ENCODE measurements at regions not wholly inside any gene's neighbourhood (a gene's known extent, or its start where the extent isn't known, plus 50 kb on each side); places are given as distances from the start of the nearest gene placed in this dataset.

DNA sequence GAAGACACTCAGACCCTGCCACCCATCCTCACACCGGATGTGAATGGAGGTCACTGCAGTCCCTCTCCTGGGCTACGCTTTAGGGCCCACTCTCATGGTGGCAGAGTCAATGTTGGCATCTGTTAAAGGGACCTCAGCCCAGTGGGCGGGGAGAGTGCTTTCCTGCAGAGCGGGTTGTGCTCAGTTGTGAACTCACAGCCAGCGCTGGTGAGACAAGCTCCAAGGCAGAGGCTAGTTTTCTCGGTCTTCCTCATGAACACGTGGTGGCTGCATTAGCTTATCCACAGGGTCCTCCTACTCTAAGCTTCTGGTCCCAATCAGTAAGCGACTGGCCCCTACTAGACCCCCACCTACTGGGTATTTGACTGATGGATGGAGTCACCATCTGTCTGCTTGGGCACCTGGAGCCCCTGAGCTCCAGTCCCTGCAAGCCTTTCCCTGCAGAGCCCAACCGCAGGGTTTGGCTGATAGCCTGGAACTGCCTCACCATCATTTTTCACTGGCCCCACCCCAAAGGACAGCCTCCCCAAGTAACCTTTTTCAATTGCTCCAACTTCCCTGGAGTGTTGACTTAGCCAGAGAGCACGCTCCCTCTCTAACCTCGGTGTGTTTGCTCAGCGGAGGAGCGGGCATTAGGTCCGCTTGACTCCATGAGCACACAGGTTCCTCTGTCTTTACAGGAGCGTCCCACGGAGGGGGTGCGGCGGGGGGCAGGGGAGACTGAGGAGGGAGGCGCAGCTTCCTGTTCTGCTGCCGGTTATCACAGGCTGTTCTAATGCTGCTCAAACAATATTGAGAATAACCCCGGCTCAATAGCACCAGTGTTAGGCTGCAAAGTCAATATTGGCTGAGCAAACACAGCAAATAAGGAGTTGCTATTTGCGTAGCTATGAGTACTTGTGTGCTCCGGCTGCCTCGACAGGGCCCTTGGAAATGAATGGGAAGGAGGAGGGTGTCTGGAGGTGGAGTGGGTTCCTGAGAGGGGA is 141.7 kb downstream of the RPLP1 start:
- H3K27ac ChIP-seq: peak overlapping the region; percentile 99
- TF ChIP-seq ZFX (IDR thresholded peaks at IDR 0.05; ENCODE audit: borderline replicate concordance): no peak
- TF ChIP-seq CTCF (IDR thresholded peaks at IDR 0.05): no peak

DNA sequence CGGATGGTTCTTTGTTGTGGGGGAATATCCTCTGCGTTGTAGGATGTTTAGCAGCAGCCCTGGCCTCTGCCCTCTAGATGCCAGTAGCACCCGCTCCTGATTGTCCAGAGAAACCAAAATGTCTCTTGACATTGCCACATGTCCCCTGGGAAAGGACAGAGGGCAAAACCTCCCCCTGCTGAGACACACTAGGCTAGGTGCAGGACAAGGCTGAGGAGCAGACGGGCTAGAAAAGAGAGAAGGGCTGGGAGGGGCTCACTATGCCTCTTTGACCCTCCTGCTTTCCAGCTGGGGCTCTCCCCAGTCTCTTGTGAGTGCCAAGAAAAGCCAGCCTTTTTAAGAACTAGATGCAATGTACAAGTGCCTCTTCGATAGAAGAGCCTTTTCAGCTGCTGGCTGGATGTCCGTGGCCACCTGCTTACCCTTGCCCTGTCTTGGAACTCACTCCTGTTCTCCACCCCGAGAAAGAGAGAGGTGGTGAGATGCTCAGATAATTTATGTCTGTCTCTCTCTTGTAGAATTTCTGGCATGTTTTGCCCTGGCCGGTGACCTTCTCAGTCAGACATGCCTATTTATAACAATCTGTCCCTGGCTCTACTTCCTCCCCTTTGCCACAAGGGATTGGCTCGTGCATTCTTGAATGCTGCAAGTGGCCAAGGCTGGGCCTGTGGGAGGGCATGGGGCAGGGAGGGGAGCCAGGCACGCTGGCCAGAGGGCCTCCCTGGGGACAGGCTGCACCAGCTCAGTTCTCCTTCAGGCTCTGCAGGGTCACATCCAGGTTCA is 142.6 kb downstream of the RPLP1 start:
- TF ChIP-seq ZFX (IDR thresholded peaks at IDR 0.05; ENCODE audit: borderline replicate concordance): no peak
- peak; percentile 17; the same call in 1 of the 2 replicates for TF ChIP-seq CTCF (IDR thresholded peaks at IDR 0.05)
- peak overlapping the region; percentile 99 for H3K27ac ChIP-seq

DNA sequence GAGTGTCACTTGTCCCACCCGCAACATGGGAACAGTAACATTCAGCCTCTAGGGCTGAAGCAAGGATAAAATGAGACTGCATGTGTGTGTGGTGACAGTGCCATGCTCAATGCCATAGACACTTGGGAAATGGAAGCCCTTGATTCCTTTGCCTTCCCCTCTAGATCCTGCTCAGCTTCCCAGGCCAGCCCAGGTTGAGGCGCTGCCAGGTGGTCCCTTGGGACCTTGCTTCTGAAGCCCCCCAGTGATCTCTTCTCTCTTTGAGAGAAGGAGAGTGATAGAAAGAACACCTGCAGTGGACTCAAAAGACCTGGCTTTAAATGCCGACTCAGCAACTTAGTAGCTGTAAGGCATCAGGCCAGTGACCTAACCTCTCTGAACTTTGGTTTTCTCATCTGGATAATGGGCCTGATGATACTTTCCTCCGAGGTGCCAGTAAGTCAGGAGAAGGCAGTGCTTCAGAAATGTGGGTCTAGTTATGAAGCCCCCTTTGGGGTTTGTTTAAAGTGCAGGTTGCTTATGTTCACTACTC is 144.5 kb downstream of the RPLP1 start:
- TF ChIP-seq ZFX (IDR thresholded peaks at IDR 0.05; ENCODE audit: borderline replicate concordance) (no peak), CTCF (IDR thresholded peaks at IDR 0.05) (no peak)
- peak overlapping the region; percentile 99; the same call in 1 of the 2 replicates for H3K27ac ChIP-seq

- TF ChIP-seq CTCF (IDR thresholded peaks at IDR 0.05): no peak
- no peak for TF ChIP-seq ZFX (IDR thresholded peaks at IDR 0.05; ENCODE audit: borderline replicate concordance)
Observed at GRCh38 chr15:69599271-69599670, 146.7 kb downstream of the RPLP1 start.

DNA sequence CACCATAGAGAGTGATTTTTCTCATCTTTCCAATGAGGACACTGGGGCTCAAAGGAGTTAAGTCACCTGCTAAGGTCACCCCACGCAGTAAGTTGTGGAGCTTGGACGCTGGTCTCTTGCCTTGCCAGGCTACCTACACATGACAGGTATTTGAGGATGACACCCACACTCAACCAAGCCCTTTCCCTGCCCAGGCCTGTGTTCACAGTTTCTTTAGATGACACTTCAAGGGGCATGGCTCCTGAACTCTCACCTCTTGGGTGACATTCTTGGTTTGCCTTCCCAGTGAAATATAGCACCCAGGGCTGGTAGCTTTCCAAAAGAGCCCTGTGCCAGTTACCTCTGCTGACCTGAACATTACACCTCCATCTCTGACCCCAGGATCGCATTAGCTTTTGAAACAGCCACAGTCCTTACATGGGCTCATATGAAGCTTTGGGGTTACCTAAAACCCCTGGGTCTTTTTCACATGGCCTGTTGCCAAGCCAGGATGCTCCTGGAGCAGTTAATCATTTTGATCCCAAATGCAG is 148.0 kb downstream of the RPLP1 start:
- peak overlapping the region; percentile 96 for H3K27ac ChIP-seq
- no peak for TF ChIP-seq ZFX (IDR thresholded peaks at IDR 0.05; ENCODE audit: borderline replicate concordance)
- no peak for TF ChIP-seq CTCF (IDR thresholded peaks at IDR 0.05)

More at GRCh38 chr15:69599271-69599670, 146.7 kb downstream of the RPLP1 start:
- peak overlapping the region; percentile 17; the same call in 1 of the 2 replicates for H3K27ac ChIP-seq

DNA sequence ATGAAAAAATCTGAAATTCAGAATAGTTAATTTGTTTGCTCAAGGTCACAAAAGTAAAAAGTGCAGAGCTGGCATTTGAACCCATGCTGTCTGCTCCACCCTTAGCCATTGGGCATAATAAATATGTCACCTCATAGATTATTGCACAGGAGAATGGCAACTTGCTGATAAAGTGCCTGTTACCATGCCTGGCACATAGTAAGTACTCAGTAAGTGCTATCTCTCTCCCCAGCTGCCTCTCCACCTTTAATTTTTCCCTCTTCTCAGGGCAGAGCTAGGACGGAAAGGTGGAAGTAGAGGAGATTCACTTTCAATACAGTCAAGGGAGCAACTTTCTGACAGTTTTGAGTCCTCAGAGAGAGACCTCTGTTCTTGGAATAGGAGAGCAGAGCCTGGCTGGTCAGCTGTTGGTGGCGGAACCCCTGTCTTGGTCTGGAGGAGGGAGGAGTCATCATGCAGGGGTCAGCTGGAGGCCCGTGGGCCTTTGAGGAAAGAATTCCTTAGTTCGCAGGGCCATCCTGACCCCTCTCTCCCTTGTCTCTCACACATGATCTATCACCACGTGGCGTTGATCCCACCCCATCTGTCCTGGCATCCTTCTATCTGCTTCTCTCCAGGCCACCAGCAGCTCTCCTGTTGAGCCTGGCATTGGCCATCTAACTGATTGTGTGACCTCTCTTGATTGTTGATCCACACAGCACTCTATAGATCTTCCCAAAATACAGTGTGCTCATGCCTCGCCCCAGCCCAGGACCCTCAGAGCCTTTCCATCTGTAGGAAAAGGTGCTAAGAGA is 149.3 kb downstream of the RPLP1 start:
- H3K27ac ChIP-seq: peak overlapping the region; percentile 96
- TF ChIP-seq CTCF (IDR thresholded peaks at IDR 0.05) (no peak), ZFX (IDR thresholded peaks at IDR 0.05; ENCODE audit: borderline replicate concordance) (no peak)

Measured in 22Rv1 (cell line).